ENCODE measurements at regions not wholly inside any gene's neighbourhood (a gene's known extent, or its start where the extent isn't known, plus 50 kb on each side); places are given as distances from the start of the nearest gene placed in this dataset.

- H3K27ac ChIP-seq (ENCODE audit: insufficient read depth, low read depth, low read length) = no peak overlapping the region
- intact Hi-C loops (cut with micrococcal nuclease) (no loop called here), dilution Hi-C loops (cut with MboI; ENCODE audit: extremely low pct_ligation_motif_present, low sequenced_read_pairs) (no loop called here)
- DNase-seq (ENCODE audit: low read depth, low spot score) = no peak
- no peaks in the 10 kb centered on the region for H4K20me1 ChIP-seq (replicated peaks; ENCODE audit: control insufficient read depth, extremely low read depth, insufficient read depth, low read length)
- ChIA-PET POLR2A (no interaction called here), CTCF (no interaction called here)
- no peak overlapping the region for H3K4me2 ChIP-seq (ENCODE audit: insufficient read depth, low read length)
- no TSS peak for BruUV-seq (replicated peaks)
- no peaks in the 10 kb centered on the region for H3K4me1 ChIP-seq (ENCODE audit: control insufficient read depth, extremely low read depth, insufficient read depth, low read length)
- no peak for FAIRE-seq
- H2AFZ ChIP-seq (ENCODE audit: low read depth, low read length) = no peak overlapping the region
- H3K36me3 ChIP-seq (ENCODE audit: control insufficient read depth in 2 of 2, extremely low read depth in 1 of 2, insufficient read depth in 2 of 2, low read length in 2 of 2) = no peaks in the 10 kb centered on the region
- no peaks in the 10 kb centered on the region for H3K27me3 ChIP-seq (ENCODE audit: control insufficient read depth in 2 of 2, insufficient read depth in 2 of 2, low read length in 2 of 2)
- H3K9me3 ChIP-seq (replicated peaks; ENCODE audit: control insufficient read depth, insufficient read depth, low read length) = peaks cover 2% of the 10 kb centered on the region
- no peak overlapping the region for H3K4me3 ChIP-seq (replicated peaks in 1 of 3; ENCODE audit: insufficient read depth in 1 of 3, low read depth in 1 of 3, low read length in 3 of 3)
- TF ChIP-seq FOS (IDR thresholded peaks at IDR 0.05; ENCODE audit: borderline replicate concordance, insufficient read depth, low read length) = no peak
- TF ChIP-seq CTCF (IDR thresholded peaks at IDR 0.05; ENCODE audit: extremely low read depth in 1 of 2, insufficient read depth in 1 of 2, low read depth in 1 of 2, low read length in 2 of 2) = no peak
- TF ChIP-seq GATA2 (IDR thresholded peaks at IDR 0.05; ENCODE audit: insufficient read depth, insufficient read length, low read depth, low read length) = no peak
- TF ChIP-seq JUN (IDR thresholded peaks at IDR 0.05; ENCODE audit: borderline replicate concordance, insufficient read depth, insufficient read length, low read depth) = no peak
- no peak for TF ChIP-seq POLR2AphosphoS5 (IDR thresholded peaks at IDR 0.05; ENCODE audit: insufficient read depth, low read depth, low read length)
- TF ChIP-seq POLR2A (IDR thresholded peaks at IDR 0.05; ENCODE audit: low read depth, low read length) = no peak
- no peak for TF ChIP-seq MAX (IDR thresholded peaks at IDR 0.05; ENCODE audit: insufficient read depth, insufficient read length)
- no peak for TF ChIP-seq EZH2 (IDR thresholded peaks at IDR 0.05; ENCODE audit: borderline replicate concordance, low read depth, low read length, severe bottlenecking)
- TF ChIP-seq MYC (IDR thresholded peaks at IDR 0.05; ENCODE audit: low read depth, low read length) = no peak
- no peaks in the 10 kb centered on the region for H3K9me1 ChIP-seq (replicated peaks; ENCODE audit: control insufficient read depth, extremely low read depth, insufficient read depth, low read length)
- no peaks in the 10 kb centered on the region for H3K79me2 ChIP-seq (ENCODE audit: control insufficient read depth, insufficient read depth, low read length)
- no peak overlapping the region for H3K9ac ChIP-seq (replicated peaks; ENCODE audit: extremely low read depth, insufficient read depth, low read length)
These were observed 217.6 kb upstream of the ANO5 start for GRCh38 chr11:21975242-21975641.

All from endothelial cell of umbilical vein (primary cell).